ENCODE measurements at regions not wholly inside any gene's neighbourhood (a gene's known extent, or its start where the extent isn't known, plus 50 kb on each side); places are given as distances from the start of the nearest gene placed in this dataset.

DNA sequence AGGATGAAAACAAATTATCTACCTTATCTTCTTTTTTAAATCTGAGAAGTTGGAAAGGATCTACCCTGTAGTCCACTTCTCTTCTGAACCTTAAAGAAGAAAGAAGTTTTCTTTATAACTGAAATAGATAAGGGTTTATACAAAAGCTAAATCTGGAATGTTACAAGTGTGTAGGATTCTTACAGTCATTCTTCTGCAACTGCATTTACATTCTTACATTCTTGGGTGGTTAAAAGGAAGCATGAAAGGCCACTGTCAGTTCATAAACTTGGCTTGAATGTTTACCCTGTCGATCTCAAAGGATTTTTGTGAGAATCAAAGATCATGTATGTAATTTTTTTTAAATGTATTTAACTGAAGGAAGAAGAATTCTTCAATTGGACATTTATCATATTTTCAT is 142.1 kb upstream of the BRINP3 start:
- no peak for DNase-seq
- no TSS peak for BruUV-seq (replicated peaks)
- no peaks in the 10 kb centered on the region for H3K36me3 Mint-ChIP-seq (ENCODE audit: insufficient read depth, unreplicated experiment)
- CTCF ChIA-PET = no interaction called here
- H3K9me3 Mint-ChIP-seq (ENCODE audit: low read depth, unreplicated experiment) = peaks cover 5% of the 10 kb centered on the region
- H3K27me3 Mint-ChIP-seq (ENCODE audit: unreplicated experiment) = no peaks in the 10 kb centered on the region
- TF ChIP-seq, protein P1, sequence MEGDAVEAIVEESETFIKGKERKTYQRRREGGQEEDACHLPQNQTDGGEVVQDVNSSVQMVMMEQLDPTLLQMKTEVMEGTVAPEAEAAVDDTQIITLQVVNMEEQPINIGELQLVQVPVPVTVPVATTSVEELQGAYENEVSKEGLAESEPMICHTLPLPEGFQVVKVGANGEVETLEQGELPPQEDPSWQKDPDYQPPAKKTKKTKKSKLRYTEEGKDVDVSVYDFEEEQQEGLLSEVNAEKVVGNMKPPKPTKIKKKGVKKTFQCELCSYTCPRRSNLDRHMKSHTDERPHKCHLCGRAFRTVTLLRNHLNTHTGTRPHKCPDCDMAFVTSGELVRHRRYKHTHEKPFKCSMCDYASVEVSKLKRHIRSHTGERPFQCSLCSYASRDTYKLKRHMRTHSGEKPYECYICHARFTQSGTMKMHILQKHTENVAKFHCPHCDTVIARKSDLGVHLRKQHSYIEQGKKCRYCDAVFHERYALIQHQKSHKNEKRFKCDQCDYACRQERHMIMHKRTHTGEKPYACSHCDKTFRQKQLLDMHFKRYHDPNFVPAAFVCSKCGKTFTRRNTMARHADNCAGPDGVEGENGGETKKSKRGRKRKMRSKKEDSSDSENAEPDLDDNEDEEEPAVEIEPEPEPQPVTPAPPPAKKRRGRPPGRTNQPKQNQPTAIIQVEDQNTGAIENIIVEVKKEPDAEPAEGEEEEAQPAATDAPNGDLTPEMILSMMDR (IDR thresholded peaks at IDR 0.05; ENCODE audit: unreplicated experiment) = no peak
- H3K27ac Mint-ChIP-seq (ENCODE audit: unreplicated experiment) = no peak overlapping the region
- intact Hi-C loops (cut with micrococcal nuclease; ENCODE audit: unreplicated experiment) = no loop called here
- H3K4me3 Mint-ChIP-seq (ENCODE audit: low read depth, unreplicated experiment) = no peak overlapping the region
- H3K4me1 Mint-ChIP-seq (ENCODE audit: low read depth, unreplicated experiment) = no peaks in the 10 kb centered on the region

GRCh38 chr1:190633488-190633887 is 155.8 kb upstream of the BRINP3 start:
- Mint-ChIP-seq H3K4me3 (ENCODE audit: low read depth, unreplicated experiment) (no peak overlapping the region), H3K9me3 (ENCODE audit: low read depth, unreplicated experiment) (no peaks in the 10 kb centered on the region), H3K4me1 (ENCODE audit: low read depth, unreplicated experiment) (no peaks in the 10 kb centered on the region), H3K36me3 (ENCODE audit: insufficient read depth, unreplicated experiment) (no peaks in the 10 kb centered on the region), H3K27ac (ENCODE audit: unreplicated experiment) (no peak overlapping the region), H3K27me3 (ENCODE audit: unreplicated experiment) (no peaks in the 10 kb centered on the region)
- TF ChIP-seq, protein P1 (IDR thresholded peaks at IDR 0.05; ENCODE audit: unreplicated experiment) = no peak
- no peak for DNase-seq
- BruUV-seq (replicated peaks) = no TSS peak
- CTCF ChIA-PET = no interaction called here
- intact Hi-C loops (cut with micrococcal nuclease; ENCODE audit: unreplicated experiment) = loop anchor here (10.0 kb wide), 2 partner anchors 1681 to 1811 kb away; partner anchors contain the start of gene RGS21

- H3K27ac Mint-ChIP-seq (ENCODE audit: unreplicated experiment) = no peak overlapping the region
- BruUV-seq (replicated peaks) = no TSS peak
- CTCF ChIA-PET = no interaction called here
- no peak overlapping the region for H3K4me3 Mint-ChIP-seq (ENCODE audit: low read depth, unreplicated experiment)
- H3K36me3 Mint-ChIP-seq (ENCODE audit: insufficient read depth, unreplicated experiment) = no peaks in the 10 kb centered on the region
- TF ChIP-seq, protein P1 (IDR thresholded peaks at IDR 0.05; ENCODE audit: unreplicated experiment) = no peak
- DNase-seq = no peak
- no peaks in the 10 kb centered on the region for H3K4me1 Mint-ChIP-seq (ENCODE audit: low read depth, unreplicated experiment)
- no peaks in the 10 kb centered on the region for H3K9me3 Mint-ChIP-seq (ENCODE audit: low read depth, unreplicated experiment)
- no peaks in the 10 kb centered on the region for H3K27me3 Mint-ChIP-seq (ENCODE audit: unreplicated experiment)
- intact Hi-C loops (cut with micrococcal nuclease; ENCODE audit: unreplicated experiment) = loop anchor here (10.0 kb wide), 2 partner anchors 1681 to 1811 kb away; partner anchors contain the start of gene RGS21
Measured at GRCh38 chr1:190634134-190634533, 156.5 kb upstream of the BRINP3 start.

- TF ChIP-seq, protein P1 (IDR thresholded peaks at IDR 0.05; ENCODE audit: unreplicated experiment) = no peak
- H3K27ac Mint-ChIP-seq (ENCODE audit: unreplicated experiment) = no peak overlapping the region
- CTCF ChIA-PET = no interaction called here
- intact Hi-C loops (cut with micrococcal nuclease; ENCODE audit: unreplicated experiment) = no loop called here
- no peaks in the 10 kb centered on the region for H3K4me1 Mint-ChIP-seq (ENCODE audit: low read depth, unreplicated experiment)
- H3K9me3 Mint-ChIP-seq (ENCODE audit: low read depth, unreplicated experiment) = peaks cover 6% of the 10 kb centered on the region
- no peaks in the 10 kb centered on the region for H3K27me3 Mint-ChIP-seq (ENCODE audit: unreplicated experiment)
- no TSS peak for BruUV-seq (replicated peaks)
- no peak for DNase-seq
- no peak overlapping the region for H3K4me3 Mint-ChIP-seq (ENCODE audit: low read depth, unreplicated experiment)
- H3K36me3 Mint-ChIP-seq (ENCODE audit: insufficient read depth, unreplicated experiment) = no peaks in the 10 kb centered on the region
Measured at GRCh38 chr1:190649553-190649952, 171.9 kb upstream of the BRINP3 start.

All from Calu3 (cell line).